Astrocyte (in vitro differentiated cells and primary cell): ENCODE measurements at regions not wholly inside any gene's neighbourhood (a gene's known extent, or its start where the extent isn't known, plus 50 kb on each side); places are given as distances from the start of the nearest gene placed in this dataset.

Experiments used
- CTCF ChIP-seq: IDR thresholded peaks from 2 replicates; pipeline ENCODE4 v1.5.1; 2011; ENCODE audit warnings: low read depth, mild to moderate bottlenecking, inconsistent platforms, low read length, moderate library complexity; ENCODE audit not compliant: insufficient read depth
- EZH2 ChIP-seq: IDR thresholded peaks from 2 replicates; pipeline ENCODE4 v1.6.1; 2012; ENCODE audit warnings: mild to moderate bottlenecking, low read length, inconsistent platforms; ENCODE audit not compliant: insufficient read depth

GRCh38 chr3:163657088-163657487 lies 1421.2 kb downstream of the SI start:
- TF ChIP-seq EZH2 (no peak), CTCF (no peak)
